ENCODE measurements at regions not wholly inside any gene's neighbourhood (a gene's known extent, or its start where the extent isn't known, plus 50 kb on each side); places are given as distances from the start of the nearest gene placed in this dataset.

DNA sequence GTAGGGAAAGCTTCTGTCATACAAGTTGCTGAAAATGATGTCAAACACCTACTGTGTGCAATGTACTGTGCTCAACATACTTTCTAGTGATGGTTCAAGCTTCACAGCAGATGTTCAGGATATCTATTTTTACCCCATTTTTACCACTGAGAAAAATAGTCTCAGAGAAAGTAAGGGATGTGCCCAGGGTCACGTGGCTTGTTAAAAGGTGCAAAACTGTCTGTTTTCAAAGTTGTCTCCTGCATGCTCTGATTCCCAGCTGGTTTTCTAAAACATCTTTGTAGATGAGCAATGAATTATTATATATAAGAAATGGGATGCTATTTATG lies 145.5 kb upstream of the LHCGR start:
- no peak overlapping the region for H3K4me3 ChIP-seq (ENCODE audit: low read depth, low read length)
- TF ChIP-seq, protein P1, sequence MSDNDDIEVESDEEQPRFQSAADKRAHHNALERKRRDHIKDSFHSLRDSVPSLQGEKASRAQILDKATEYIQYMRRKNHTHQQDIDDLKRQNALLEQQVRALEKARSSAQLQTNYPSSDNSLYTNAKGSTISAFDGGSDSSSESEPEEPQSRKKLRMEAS (IDR thresholded peaks at IDR 0.05; ENCODE audit: low read depth, low read length), result no peak
- TF ChIP-seq, protein P2, sequence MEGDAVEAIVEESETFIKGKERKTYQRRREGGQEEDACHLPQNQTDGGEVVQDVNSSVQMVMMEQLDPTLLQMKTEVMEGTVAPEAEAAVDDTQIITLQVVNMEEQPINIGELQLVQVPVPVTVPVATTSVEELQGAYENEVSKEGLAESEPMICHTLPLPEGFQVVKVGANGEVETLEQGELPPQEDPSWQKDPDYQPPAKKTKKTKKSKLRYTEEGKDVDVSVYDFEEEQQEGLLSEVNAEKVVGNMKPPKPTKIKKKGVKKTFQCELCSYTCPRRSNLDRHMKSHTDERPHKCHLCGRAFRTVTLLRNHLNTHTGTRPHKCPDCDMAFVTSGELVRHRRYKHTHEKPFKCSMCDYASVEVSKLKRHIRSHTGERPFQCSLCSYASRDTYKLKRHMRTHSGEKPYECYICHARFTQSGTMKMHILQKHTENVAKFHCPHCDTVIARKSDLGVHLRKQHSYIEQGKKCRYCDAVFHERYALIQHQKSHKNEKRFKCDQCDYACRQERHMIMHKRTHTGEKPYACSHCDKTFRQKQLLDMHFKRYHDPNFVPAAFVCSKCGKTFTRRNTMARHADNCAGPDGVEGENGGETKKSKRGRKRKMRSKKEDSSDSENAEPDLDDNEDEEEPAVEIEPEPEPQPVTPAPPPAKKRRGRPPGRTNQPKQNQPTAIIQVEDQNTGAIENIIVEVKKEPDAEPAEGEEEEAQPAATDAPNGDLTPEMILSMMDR (IDR thresholded peaks at IDR 0.05; ENCODE audit: low read depth, low read length), result no peak
- TF ChIP-seq POLR2A (IDR thresholded peaks at IDR 0.05; ENCODE audit: extremely low read depth, insufficient read length) (no peak), MYC (IDR thresholded peaks at IDR 0.05; ENCODE audit: low read depth, low read length) (no peak)

DNA sequence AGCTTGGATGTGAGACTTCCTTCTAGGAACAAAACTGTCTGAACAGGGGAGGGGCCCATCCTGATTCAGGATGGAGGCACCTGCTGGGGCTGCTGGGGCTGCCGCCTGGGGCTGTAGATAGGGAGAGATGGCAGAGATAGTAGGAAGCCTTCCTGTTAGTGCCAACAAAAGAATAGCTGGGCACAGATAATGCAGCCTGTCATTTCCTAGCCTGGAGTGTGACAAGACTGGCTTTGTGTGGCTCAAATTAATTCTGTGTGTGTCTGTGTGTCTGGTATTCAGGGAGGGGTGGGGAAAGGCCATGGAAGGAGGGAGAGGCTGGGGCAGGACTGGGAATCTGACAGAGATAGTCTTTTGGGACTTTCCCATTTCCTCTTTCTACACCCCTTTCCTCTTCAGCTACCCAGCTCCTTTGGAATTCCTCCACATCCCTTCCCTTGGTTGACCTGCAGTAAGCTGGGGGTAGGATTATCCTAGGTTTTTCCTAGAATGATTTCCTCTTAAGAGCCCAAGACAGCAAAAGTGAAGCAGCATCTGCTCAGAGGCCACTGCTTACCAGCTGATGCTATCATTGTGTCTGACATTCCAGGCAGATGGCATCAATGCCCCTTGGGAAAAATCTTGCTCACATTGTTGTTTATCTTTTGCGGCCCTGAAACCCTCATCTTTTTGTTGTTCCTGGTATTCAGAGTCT lies 144.9 kb upstream of the LHCGR start:
- no peak for TF ChIP-seq MYC (IDR thresholded peaks at IDR 0.05; ENCODE audit: low read depth, low read length)
- TF ChIP-seq POLR2A (IDR thresholded peaks at IDR 0.05; ENCODE audit: extremely low read depth, insufficient read length), result no peak
- TF ChIP-seq, protein P2 (IDR thresholded peaks at IDR 0.05; ENCODE audit: low read depth, low read length), result no peak
- TF ChIP-seq, protein P1 (IDR thresholded peaks at IDR 0.05; ENCODE audit: low read depth, low read length), result no peak
- no peak overlapping the region for H3K4me3 ChIP-seq (ENCODE audit: low read depth, low read length)
- DNase-seq (ENCODE audit: low read depth), result no peak

More for the DNA sequence above, 145.5 kb upstream of the LHCGR start:
- DNase-seq (ENCODE audit: low read depth), result no peak

DNA sequence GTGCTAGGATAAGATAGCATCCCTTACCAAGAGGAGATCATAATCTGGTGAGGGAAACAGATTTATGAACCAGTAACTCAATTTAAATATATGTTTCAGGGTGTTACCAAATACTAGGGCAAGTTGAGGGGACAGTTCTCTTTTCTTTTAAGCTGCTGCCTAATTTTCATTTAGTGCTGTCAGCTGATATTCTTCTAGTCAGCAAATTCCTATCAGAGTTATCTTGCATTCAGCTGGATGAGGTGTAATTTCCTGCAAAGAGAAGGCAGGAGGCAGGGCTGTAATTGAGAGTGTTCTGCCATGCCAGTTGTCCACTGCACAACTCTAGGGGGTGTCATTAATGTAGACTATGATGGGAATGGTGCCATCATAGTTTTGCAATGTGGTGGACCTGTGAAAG lies 141.3 kb upstream of the LHCGR start:
- TF ChIP-seq POLR2A (IDR thresholded peaks at IDR 0.05; ENCODE audit: extremely low read depth, insufficient read length) (no peak), MYC (IDR thresholded peaks at IDR 0.05; ENCODE audit: low read depth, low read length) (no peak)
- TF ChIP-seq, protein P2 (IDR thresholded peaks at IDR 0.05; ENCODE audit: low read depth, low read length), result no peak
- TF ChIP-seq, protein P1 (IDR thresholded peaks at IDR 0.05; ENCODE audit: low read depth, low read length), result no peak
- no peak for DNase-seq (ENCODE audit: low read depth)
- no peak overlapping the region for H3K4me3 ChIP-seq (ENCODE audit: low read depth, low read length)

DNA sequence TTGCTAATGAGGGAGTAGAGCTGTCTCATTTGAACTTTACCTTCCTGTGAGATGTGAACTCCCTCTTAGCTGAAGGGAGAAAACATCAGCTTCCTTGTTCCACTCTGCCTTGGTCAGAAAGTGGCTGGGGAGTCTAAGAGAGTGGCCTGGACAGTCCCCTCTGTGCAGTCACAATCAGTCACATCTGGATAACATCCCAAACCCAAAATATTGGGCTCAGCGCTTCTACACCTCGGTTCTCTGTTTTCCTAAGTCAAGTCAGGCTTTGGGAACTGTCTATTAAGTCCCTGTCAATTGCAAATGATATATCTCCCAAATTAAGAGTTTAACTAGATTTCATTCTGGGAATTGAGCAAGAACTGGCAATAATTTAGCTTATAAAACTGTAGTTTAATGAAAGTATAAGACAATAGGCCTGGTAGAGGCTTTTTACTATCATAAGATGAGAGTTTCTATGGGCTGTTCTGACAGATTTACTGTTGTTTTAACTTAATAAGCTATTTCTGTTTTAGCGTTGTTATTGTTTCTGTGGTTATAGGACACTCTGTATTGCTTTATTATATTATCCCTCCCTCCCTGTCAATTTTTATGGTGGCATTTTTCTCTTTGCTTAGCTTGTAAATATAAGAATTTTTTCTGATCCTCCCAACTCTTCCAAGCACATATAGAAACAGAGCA lies 135.1 kb upstream of the LHCGR start:
- DNase-seq (ENCODE audit: low read depth), result no peak
- H3K4me3 ChIP-seq (ENCODE audit: low read depth, low read length), result no peak overlapping the region
- TF ChIP-seq, protein P1 (IDR thresholded peaks at IDR 0.05; ENCODE audit: low read depth, low read length), result no peak
- TF ChIP-seq MYC (IDR thresholded peaks at IDR 0.05; ENCODE audit: low read depth, low read length) (no peak), POLR2A (IDR thresholded peaks at IDR 0.05; ENCODE audit: extremely low read depth, insufficient read length) (no peak)
- TF ChIP-seq, protein P2 (IDR thresholded peaks at IDR 0.05; ENCODE audit: low read depth, low read length), result no peak

DNA sequence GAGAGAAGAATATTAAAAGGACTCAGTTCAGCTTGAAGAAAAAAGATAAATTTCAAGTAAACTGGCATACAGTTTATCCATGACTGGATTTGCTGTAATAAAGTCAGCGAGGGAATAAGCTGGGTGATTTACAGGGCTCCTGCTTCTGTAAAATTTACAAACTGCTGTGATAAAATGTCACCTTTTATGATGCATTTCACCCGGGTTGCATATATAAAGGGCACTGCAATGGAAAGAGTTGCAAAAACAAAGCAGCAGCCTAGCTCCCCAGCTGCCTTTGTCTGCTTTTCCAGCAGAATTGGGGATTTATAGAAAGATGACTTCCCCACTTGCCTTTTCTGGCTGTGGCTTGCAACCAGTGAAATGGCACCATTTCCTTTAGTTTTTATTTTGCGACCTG lies 132.5 kb upstream of the LHCGR start:
- DNase-seq (ENCODE audit: low read depth), result no peak
- no peak overlapping the region for H3K4me3 ChIP-seq (ENCODE audit: low read depth, low read length)

More for the DNA sequence above, 132.5 kb upstream of the LHCGR start:
- TF ChIP-seq POLR2A (IDR thresholded peaks at IDR 0.05; ENCODE audit: extremely low read depth, insufficient read length) (no peak), MYC (IDR thresholded peaks at IDR 0.05; ENCODE audit: low read depth, low read length) (no peak)
- TF ChIP-seq, protein P2 (IDR thresholded peaks at IDR 0.05; ENCODE audit: low read depth, low read length), result no peak
- TF ChIP-seq, protein P1 (IDR thresholded peaks at IDR 0.05; ENCODE audit: low read depth, low read length), result no peak

Data from NB4 (cell line).